HG02938 (cell line): ENCODE measurements at regions not wholly inside any gene's neighbourhood (a gene's known extent, or its start where the extent isn't known, plus 50 kb on each side); places are given as distances from the start of the nearest gene placed in this dataset.
"Not testable (repeated sequence)": the region's sequence is repeated elsewhere in the genome, so short reads cannot be mapped to it uniquely, and the experiment has no call there.

Experiments
- ATAC-seq: cut with Tn5 transposase; IDR thresholded peaks from one replicate; pipeline ENCODE4 v1.9.1; 2021; ENCODE audit warnings: mild to moderate bottlenecking, moderate library complexity; ENCODE audit not compliant: unreplicated experiment

DNA sequence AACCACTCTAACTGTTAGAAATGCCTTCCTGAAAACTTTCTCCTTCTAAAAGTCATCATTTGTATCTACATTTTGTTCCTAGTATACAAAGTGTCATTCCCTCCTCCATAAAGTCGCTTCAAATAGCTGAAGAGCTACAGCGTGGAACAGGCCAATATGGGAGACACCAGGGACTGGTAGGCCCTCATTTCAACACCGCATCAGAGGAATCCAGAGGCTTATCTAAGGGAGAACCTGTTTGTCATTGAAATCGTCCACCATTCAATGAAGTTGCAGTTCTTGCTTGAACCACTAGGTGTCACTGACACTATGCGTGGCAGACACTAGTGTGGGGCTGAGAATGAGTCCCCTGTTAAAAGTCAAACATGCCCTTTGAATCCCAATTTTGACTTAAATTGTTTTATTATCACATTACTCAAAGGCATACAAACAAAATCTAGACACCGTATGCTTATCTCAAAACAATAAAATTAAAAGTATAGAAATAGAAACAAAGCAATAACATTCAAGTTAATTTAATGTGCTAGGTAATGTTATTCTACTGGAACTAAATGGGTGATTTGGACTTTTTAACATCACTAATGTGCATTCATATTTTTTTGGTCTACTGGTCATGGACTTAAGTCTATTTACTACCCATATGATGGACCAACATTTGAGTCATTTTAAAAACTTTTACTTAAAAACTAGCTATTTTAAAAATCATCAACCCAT lies 182.3 kb downstream of the FCRL5 start:
- ATAC-seq: peak; percentile 64

GRCh38 chr1:157368941-157369340 lies 183.4 kb downstream of the FCRL5 start:
- ATAC-seq: not testable (repeated sequence)

DNA sequence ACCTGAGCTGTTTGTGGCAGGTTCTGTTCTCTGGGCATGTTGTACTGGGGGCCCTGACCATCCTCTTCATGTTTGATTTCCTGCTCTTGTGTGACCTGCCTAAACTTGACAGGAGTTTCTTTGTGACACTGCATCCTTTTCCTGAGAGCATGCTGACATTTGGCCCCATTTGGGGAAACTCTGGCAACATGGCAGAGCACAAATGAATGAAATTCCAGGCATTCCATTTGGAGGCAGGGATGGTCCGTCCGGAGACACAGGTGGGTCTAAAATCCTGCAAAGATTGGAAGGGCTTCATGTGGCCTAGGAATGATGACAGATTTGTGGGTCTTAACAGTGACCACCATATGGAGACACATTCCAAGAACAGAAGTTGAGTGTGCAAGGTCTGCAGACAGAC lies 184.0 kb downstream of the FCRL5 start:
- ATAC-seq: no peak

GRCh38 chr1:157367870-157368269 lies 184.4 kb downstream of the FCRL5 start:
- no peak for ATAC-seq

GRCh38 chr1:157367091-157367739 lies 185.1 kb downstream of the FCRL5 start:
- no peak for ATAC-seq

GRCh38 chr1:157364612-157365011 lies 187.7 kb downstream of the FCRL5 start:
- ATAC-seq: no peak

GRCh38 chr1:157363660-157364140 lies 188.6 kb downstream of the FCRL5 start:
- no peak for ATAC-seq

- no peak for ATAC-seq
Observed at GRCh38 chr1:157360023-157360390, 192.3 kb downstream of the FCRL5 start.

- ATAC-seq: no peak
Observed at GRCh38 chr1:157359314-157360022, 192.8 kb downstream of the FCRL5 start.

- no peak for ATAC-seq
Observed at GRCh38 chr1:157357111-157357510, 195.2 kb downstream of the FCRL5 start.

- no peak for ATAC-seq
Observed at GRCh38 chr1:157356601-157357000, 195.7 kb downstream of the FCRL5 start.

GRCh38 chr1:157353546-157353945 lies 198.8 kb downstream of the FCRL5 start:
- no peak for ATAC-seq

- ATAC-seq: no peak
Observed at GRCh38 chr1:157352817-157353408, 199.4 kb downstream of the FCRL5 start.

DNA sequence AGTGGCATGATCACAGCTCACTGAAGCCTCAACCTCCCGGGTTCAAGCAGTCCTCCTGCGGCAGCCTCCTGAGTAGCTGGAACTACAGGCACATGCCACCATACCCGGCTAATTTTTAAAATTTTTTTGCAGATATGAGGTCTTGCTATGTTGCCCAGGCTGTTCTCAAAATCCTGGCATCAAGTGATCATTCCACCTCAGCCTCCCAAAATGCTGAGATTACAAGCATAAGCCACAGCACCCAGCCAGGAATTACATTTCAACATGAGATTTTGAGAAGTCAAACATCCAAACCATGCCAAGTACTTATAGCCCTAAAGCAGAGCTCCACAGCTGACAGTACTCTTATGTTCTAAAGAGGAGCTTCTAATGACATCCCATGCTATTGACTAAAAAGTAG lies 200.1 kb downstream of the FCRL5 start:
- no peak for ATAC-seq

- not testable (repeated sequence) for ATAC-seq
Observed at GRCh38 chr1:157351800-157352199, 200.5 kb downstream of the FCRL5 start.

DNA sequence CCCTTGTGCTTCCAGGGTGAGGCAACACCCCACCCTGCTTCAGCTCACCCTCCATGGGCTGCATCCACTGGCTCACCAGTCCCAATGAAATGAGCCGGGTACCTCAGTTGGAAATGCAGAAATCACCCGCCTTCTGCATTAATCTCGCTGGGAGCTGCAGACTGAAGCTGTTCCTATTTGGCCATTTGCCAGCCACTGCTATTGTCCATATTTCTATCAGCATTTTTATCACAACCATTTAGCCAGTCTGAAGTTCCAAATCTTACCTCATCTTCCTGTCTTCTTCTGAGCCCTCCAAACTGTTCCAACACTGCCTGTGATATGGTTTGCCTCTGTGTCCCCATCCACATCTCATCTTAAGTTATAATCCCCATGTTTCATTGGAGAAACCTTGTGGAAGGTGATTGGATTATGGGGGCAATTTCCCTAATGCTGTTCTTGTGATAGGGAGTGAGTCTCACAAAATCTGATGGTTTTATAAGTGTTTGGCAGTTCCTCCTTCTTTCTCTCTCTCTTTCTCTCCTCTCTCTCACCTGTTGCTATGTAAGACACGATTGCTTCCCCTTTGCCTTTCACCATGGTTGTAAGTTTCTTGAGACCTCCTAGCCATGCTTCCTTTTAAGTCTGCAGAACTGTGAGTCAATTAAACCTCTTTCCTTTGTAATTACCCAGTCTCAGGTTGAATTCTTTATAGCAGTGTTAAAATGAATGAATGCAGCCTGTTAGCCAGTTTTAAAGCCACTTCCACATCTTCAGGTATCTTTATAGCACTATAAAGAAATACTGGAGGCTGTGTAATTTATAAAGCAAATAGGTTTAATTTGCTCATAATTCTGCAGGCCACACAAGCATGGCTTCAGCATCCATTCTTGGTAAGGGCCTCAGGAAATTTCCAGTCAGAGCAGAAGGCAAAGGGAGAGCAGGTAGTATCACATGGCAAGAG lies 203.5 kb downstream of the FCRL5 start:
- ATAC-seq: no peak

GRCh38 chr1:157347506-157347905 lies 204.8 kb downstream of the FCRL5 start:
- no peak for ATAC-seq

GRCh38 chr1:157337785-157338184 lies 199.6 kb upstream of the ETV3 start:
- ATAC-seq: not testable (repeated sequence)

- no peak for ATAC-seq
Observed at GRCh38 chr1:157335056-157335455, 196.9 kb upstream of the ETV3 start.

GRCh38 chr1:157334041-157334440 lies 195.8 kb upstream of the ETV3 start:
- ATAC-seq: no peak
